ENCODE measurements at regions not wholly inside any gene's neighbourhood (a gene's known extent, or its start where the extent isn't known, plus 50 kb on each side); places are given as distances from the start of the nearest gene placed in this dataset.

GRCh38 chr2:78293768-78294167 is 731.7 kb upstream of the REG3G start:
- no peak for DNase-seq (ENCODE audit: low spot score)
- Histone ChIP-seq H3K9me3 (replicated peaks in 1 of 2; ENCODE audit: control insufficient read depth in 2 of 2, insufficient read depth in 1 of 2, low read depth in 1 of 2, low read length in 2 of 2) (no peaks in the 10 kb centered on the region), H3K18ac (ENCODE audit: low read length) (no peak overlapping the region), H2AK5ac (ENCODE audit: low read depth, low read length) (no peak overlapping the region), H3K9ac (ENCODE audit: low read depth, low read length, poor library complexity) (no peak overlapping the region), H2AFZ (ENCODE audit: low read length) (no peak overlapping the region), H3K4ac (ENCODE audit: low read length) (no peak overlapping the region), H3K4me2 (ENCODE audit: insufficient read depth, low read length, poor library complexity, severe bottlenecking) (no peak overlapping the region), H2BK12ac (ENCODE audit: low read length) (no peak overlapping the region), H3K27me3 (ENCODE audit: control insufficient read depth in 3 of 3, insufficient read depth in 3 of 3, low read depth in 1 of 3, low read length in 3 of 3) (no peaks in the 10 kb centered on the region), H4K91ac (ENCODE audit: low read depth, low read length, poor library complexity) (no peak overlapping the region), H2BK120ac (ENCODE audit: low read depth, low read length) (no peak overlapping the region), H2BK5ac (ENCODE audit: low read length) (no peak overlapping the region), H3K79me1 (ENCODE audit: low read depth, low read length) (peaks cover 2% of the 10 kb centered on the region), H3K4me1 (ENCODE audit: control insufficient read depth in 2 of 2, insufficient read depth in 1 of 2, low read depth in 1 of 2, low read length in 2 of 2) (no peaks in the 10 kb centered on the region), H3K4me3 (ENCODE audit: low read length in 2 of 2) (no peak overlapping the region), H3K36me3 (replicated peaks in 1 of 2; ENCODE audit: control insufficient read depth in 2 of 2, insufficient read depth in 2 of 2, low read length in 2 of 2) (no peaks in the 10 kb centered on the region), H3K27ac (replicated peaks; ENCODE audit: low read length) (no peak overlapping the region), H3K23ac (ENCODE audit: low read depth, low read length, poor library complexity) (no peak overlapping the region), H2BK15ac (ENCODE audit: low read length) (no peak overlapping the region), H3K14ac (ENCODE audit: low read length) (no peak overlapping the region), H4K8ac (ENCODE audit: low read depth, low read length) (no peak overlapping the region)
- no CpG with 5 or more reads among the region's 1 CpG for WGBS, 2 donors (ENCODE audit: extremely low coverage in 2 of 2, insufficient read length in 2 of 2, insufficient replicate concordance in 1 of 2)

DNA sequence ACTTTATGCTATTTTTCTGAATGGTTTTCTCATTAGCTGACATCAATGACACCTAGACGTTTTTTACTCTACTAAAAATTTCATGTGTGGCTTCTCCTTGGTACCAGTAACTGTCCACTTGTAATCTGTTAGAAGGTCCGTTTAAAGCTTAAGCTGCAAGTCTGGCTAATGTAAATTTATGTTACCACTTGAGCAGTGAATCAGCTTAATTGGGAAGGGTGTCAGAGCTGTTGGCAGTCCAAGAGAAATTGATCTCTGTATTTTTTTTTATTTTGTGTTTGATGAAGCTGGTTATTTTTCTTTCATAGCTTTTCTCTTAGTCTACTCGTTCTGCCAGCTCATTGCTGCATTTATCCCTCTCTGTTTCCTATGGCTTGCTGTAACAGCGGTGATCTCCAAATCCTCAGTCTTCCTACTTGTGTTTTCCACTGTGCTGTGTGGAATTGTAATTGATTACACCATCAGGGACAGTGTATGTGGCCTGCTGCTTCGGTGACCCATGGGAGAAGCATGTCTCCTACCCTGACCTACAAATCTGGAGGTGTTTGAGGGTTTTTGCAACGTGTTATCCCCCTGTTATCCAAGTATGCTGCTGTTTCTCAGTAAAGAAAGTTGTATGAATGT is 724.2 kb upstream of the REG3G start:
- H3K9me3 ChIP-seq (replicated peaks in 1 of 2; ENCODE audit: control insufficient read depth in 2 of 2, insufficient read depth in 1 of 2, low read depth in 1 of 2, low read length in 2 of 2): no peaks in the 10 kb centered on the region
- H2BK5ac ChIP-seq (ENCODE audit: low read length): no peak overlapping the region
- H2BK120ac ChIP-seq (ENCODE audit: low read depth, low read length): no peak overlapping the region
- peak overlapping the region; percentile 6 for H2AFZ ChIP-seq (ENCODE audit: low read length)
- no peaks in the 10 kb centered on the region for H3K79me1 ChIP-seq (ENCODE audit: low read depth, low read length)
- H3K23ac ChIP-seq (ENCODE audit: low read depth, low read length, poor library complexity): no peak overlapping the region
- no peak overlapping the region for H4K91ac ChIP-seq (ENCODE audit: low read depth, low read length, poor library complexity)
- no peak overlapping the region for H3K9ac ChIP-seq (ENCODE audit: low read depth, low read length, poor library complexity)
- H2BK15ac ChIP-seq (ENCODE audit: low read length): no peak overlapping the region
- H3K4ac ChIP-seq (ENCODE audit: low read length): no peak overlapping the region
- no peak overlapping the region for H3K4me3 ChIP-seq (ENCODE audit: low read length in 2 of 2)
- no peak overlapping the region for H3K14ac ChIP-seq (ENCODE audit: low read length)
- no peaks in the 10 kb centered on the region for H3K36me3 ChIP-seq (replicated peaks in 1 of 2; ENCODE audit: control insufficient read depth in 2 of 2, insufficient read depth in 2 of 2, low read length in 2 of 2)
- H3K27ac ChIP-seq (replicated peaks; ENCODE audit: low read length): no peak overlapping the region
- H3K4me1 ChIP-seq (ENCODE audit: control insufficient read depth in 2 of 2, insufficient read depth in 1 of 2, low read depth in 1 of 2, low read length in 2 of 2): peaks cover 0 to 3% of the 10 kb centered on the region in 2 donors
- H3K18ac ChIP-seq (ENCODE audit: low read length): no peak overlapping the region
- H4K8ac ChIP-seq (ENCODE audit: low read depth, low read length): no peak overlapping the region
- no peak overlapping the region for H3K4me2 ChIP-seq (ENCODE audit: insufficient read depth, low read length, poor library complexity, severe bottlenecking)
- no peak overlapping the region for H2AK5ac ChIP-seq (ENCODE audit: low read depth, low read length)
- no peak overlapping the region for H2BK12ac ChIP-seq (ENCODE audit: low read length)
- no peak for DNase-seq (ENCODE audit: low spot score)
- no CpG with 5 or more reads among the region's 6 CpGs for WGBS, 2 donors (ENCODE audit: extremely low coverage in 2 of 2, insufficient read length in 2 of 2, insufficient replicate concordance in 1 of 2)
- H3K27me3 ChIP-seq (ENCODE audit: control insufficient read depth in 3 of 3, insufficient read depth in 3 of 3, low read depth in 1 of 3, low read length in 3 of 3): no peaks in the 10 kb centered on the region

- Histone ChIP-seq H3K4ac (ENCODE audit: low read length) (no peak overlapping the region), H3K23ac (ENCODE audit: low read depth, low read length, poor library complexity) (no peak overlapping the region), H2AFZ (ENCODE audit: low read length) (peak overlapping the region; percentile 14), H3K27ac (replicated peaks; ENCODE audit: low read length) (no peak overlapping the region), H4K91ac (ENCODE audit: low read depth, low read length, poor library complexity) (no peak overlapping the region), H2BK12ac (ENCODE audit: low read length) (no peak overlapping the region), H3K14ac (ENCODE audit: low read length) (no peak overlapping the region), H3K4me3 (ENCODE audit: low read length in 2 of 2) (no peak overlapping the region), H3K9ac (ENCODE audit: low read depth, low read length, poor library complexity) (no peak overlapping the region), H2BK120ac (ENCODE audit: low read depth, low read length) (no peak overlapping the region), H3K9me3 (replicated peaks in 1 of 2; ENCODE audit: control insufficient read depth in 2 of 2, insufficient read depth in 1 of 2, low read depth in 1 of 2, low read length in 2 of 2) (no peaks in the 10 kb centered on the region), H3K4me2 (ENCODE audit: insufficient read depth, low read length, poor library complexity, severe bottlenecking) (no peak overlapping the region), H2AK5ac (ENCODE audit: low read depth, low read length) (no peak overlapping the region), H2BK15ac (ENCODE audit: low read length) (no peak overlapping the region), H3K27me3 (ENCODE audit: control insufficient read depth in 3 of 3, insufficient read depth in 3 of 3, low read depth in 1 of 3, low read length in 3 of 3) (no peaks in the 10 kb centered on the region), H3K18ac (ENCODE audit: low read length) (no peak overlapping the region), H3K79me1 (ENCODE audit: low read depth, low read length) (no peaks in the 10 kb centered on the region), H4K8ac (ENCODE audit: low read depth, low read length) (no peak overlapping the region), H2BK5ac (ENCODE audit: low read length) (no peak overlapping the region), H3K4me1 (ENCODE audit: control insufficient read depth in 2 of 2, insufficient read depth in 1 of 2, low read depth in 1 of 2, low read length in 2 of 2) (peaks cover 0 to 3% of the 10 kb centered on the region in 2 donors), H3K36me3 (replicated peaks in 1 of 2; ENCODE audit: control insufficient read depth in 2 of 2, insufficient read depth in 2 of 2, low read length in 2 of 2) (no peaks in the 10 kb centered on the region)
- DNase-seq (ENCODE audit: low spot score): peak; percentile 35
- WGBS, 2 donors (ENCODE audit: extremely low coverage in 2 of 2, insufficient read length in 2 of 2, insufficient replicate concordance in 1 of 2): no CpG with 5 or more reads among the region's 1 CpG
These were observed 720.8 kb upstream of the REG3G start for GRCh38 chr2:78304678-78305077.

DNA sequence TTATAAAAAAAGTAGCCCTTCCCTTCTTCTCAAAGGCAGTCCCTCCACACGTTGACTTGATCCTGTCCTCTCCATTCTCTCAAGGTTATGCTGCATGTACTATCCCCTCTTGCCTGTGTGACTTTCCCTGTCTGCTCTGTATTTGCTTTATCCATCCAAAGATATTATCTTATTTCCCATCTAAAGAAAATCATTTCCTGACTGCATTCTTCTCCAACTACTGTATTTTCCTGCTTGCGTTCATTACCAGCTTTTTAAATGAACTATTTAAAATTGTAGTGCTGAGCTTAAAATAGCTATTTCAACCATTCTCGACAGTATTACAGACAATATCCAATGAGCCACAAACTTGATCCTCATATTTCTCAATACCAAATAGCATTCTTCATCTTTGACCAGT is 716.0 kb upstream of the REG3G start:
- Histone ChIP-seq H2AK5ac (ENCODE audit: low read depth, low read length) (no peak overlapping the region), H2BK12ac (ENCODE audit: low read length) (no peak overlapping the region), H3K79me1 (ENCODE audit: low read depth, low read length) (no peaks in the 10 kb centered on the region), H3K9me3 (replicated peaks in 1 of 2; ENCODE audit: control insufficient read depth in 2 of 2, insufficient read depth in 1 of 2, low read depth in 1 of 2, low read length in 2 of 2) (peaks cover 0 to 2% of the 10 kb centered on the region in 2 donors), H3K23ac (ENCODE audit: low read depth, low read length, poor library complexity) (no peak overlapping the region), H2BK120ac (ENCODE audit: low read depth, low read length) (no peak overlapping the region), H3K4me3 (ENCODE audit: low read length in 2 of 2) (no peak overlapping the region), H3K4ac (ENCODE audit: low read length) (no peak overlapping the region), H3K14ac (ENCODE audit: low read length) (no peak overlapping the region), H2BK5ac (ENCODE audit: low read length) (no peak overlapping the region), H3K36me3 (replicated peaks in 1 of 2; ENCODE audit: control insufficient read depth in 2 of 2, insufficient read depth in 2 of 2, low read length in 2 of 2) (no peaks in the 10 kb centered on the region), H3K4me2 (ENCODE audit: insufficient read depth, low read length, poor library complexity, severe bottlenecking) (no peak overlapping the region), H3K18ac (ENCODE audit: low read length) (no peak overlapping the region), H3K9ac (ENCODE audit: low read depth, low read length, poor library complexity) (no peak overlapping the region), H2AFZ (ENCODE audit: low read length) (no peak overlapping the region), H4K8ac (ENCODE audit: low read depth, low read length) (no peak overlapping the region), H4K91ac (ENCODE audit: low read depth, low read length, poor library complexity) (no peak overlapping the region), H2BK15ac (ENCODE audit: low read length) (no peak overlapping the region), H3K27ac (replicated peaks; ENCODE audit: low read length) (no peak overlapping the region), H3K27me3 (ENCODE audit: control insufficient read depth in 3 of 3, insufficient read depth in 3 of 3, low read depth in 1 of 3, low read length in 3 of 3) (no peaks in the 10 kb centered on the region), H3K4me1 (ENCODE audit: control insufficient read depth in 2 of 2, insufficient read depth in 1 of 2, low read depth in 1 of 2, low read length in 2 of 2) (peaks cover 0 to 2% of the 10 kb centered on the region in 2 donors)
- DNase-seq (ENCODE audit: low spot score): no peak
- WGBS, 2 donors (ENCODE audit: extremely low coverage in 2 of 2, insufficient read length in 2 of 2, insufficient replicate concordance in 1 of 2): no CpG with 5 or more reads among the region's 3 CpGs
